RWPE2 (cell line): ENCODE measurements at regions not wholly inside any gene's neighbourhood (a gene's known extent, or its start where the extent isn't known, plus 50 kb on each side); places are given as distances from the start of the nearest gene placed in this dataset.

Experiments used
- ATAC-seq: fragments of 200-7000 bp; cut with Tn5 transposase; 3 replicates; pipeline ENCODE4 v1.9.1; 2021; ENCODE audit warnings: low read depth
- DNase-seq: peaks from one replicate; pipeline ENCODE4 v3.0.0-alpha.2; 2020; ENCODE audit warnings: low spot score
- H3K27ac ChIP-seq: fragments of 450-650 bp; 2 replicates; pipeline ENCODE4 v1.5.1; 2017; ENCODE audit warnings: mild to moderate bottlenecking; ENCODE audit not compliant: poor library complexity, severe bottlenecking
- H3K27me3 ChIP-seq: fragments of 250-450 bp; sonication (Bioruptor Pico); 2 replicates; pipeline ENCODE4 v1.5.1; 2021; ENCODE audit warnings: mild to moderate bottlenecking, moderate library complexity; ENCODE audit not compliant: insufficient read depth, poor library complexity, severe bottlenecking
- H3K36me3 ChIP-seq: fragments of 250-450 bp; sonication (Bioruptor Pico); 2 replicates; pipeline ENCODE4 v1.5.1; 2020; ENCODE audit warnings: low read depth, mild to moderate bottlenecking, moderate library complexity
- H3K4me1 ChIP-seq: fragments of 250-450 bp; sonication (Bioruptor Pico); 2 replicates; pipeline ENCODE4 v1.5.1; 2021; ENCODE audit warnings: mild to moderate bottlenecking, moderate library complexity; ENCODE audit not compliant: insufficient read depth, poor library complexity, severe bottlenecking
- H3K4me3 ChIP-seq: fragments of 250-450 bp; sonication (Bioruptor Pico); 2 replicates; pipeline ENCODE4 v1.5.1; 2021; ENCODE audit warnings: mild to moderate bottlenecking, moderate library complexity; ENCODE audit not compliant: severe bottlenecking
- H3K9me3 ChIP-seq: fragments of 250-450 bp; sonication (Bioruptor Pico); 2 replicates; pipeline ENCODE4 v1.5.1; 2021; ENCODE audit warnings: mild to moderate bottlenecking, moderate library complexity; ENCODE audit not compliant: severe bottlenecking
- CTCF ChIP-seq: fragments of 450-650 bp; IDR thresholded peaks from one replicate; pipeline ENCODE4 v1.5.1; 2017; ENCODE audit warnings: mild to moderate bottlenecking, moderate library complexity; ENCODE audit not compliant: poor library complexity, severe bottlenecking

- DNase-seq, result no peak
- no peaks in the 10 kb centered on the region for H3K36me3 ChIP-seq
- no peak for ATAC-seq
- no peak overlapping the region for H3K27ac ChIP-seq
- no peaks in the 10 kb centered on the region for H3K9me3 ChIP-seq
- H3K4me1 ChIP-seq, result peaks cover 3% of the 10 kb centered on the region
- H3K27me3 ChIP-seq, result no peaks in the 10 kb centered on the region
- H3K4me3 ChIP-seq, result no peak overlapping the region
- TF ChIP-seq CTCF, result no peak
Observed at GRCh38 chr6:115612216-115612615, 448.5 kb downstream of the FRK start.

GRCh38 chr6:115610696-115611095 lies 450.0 kb downstream of the FRK start:
- ATAC-seq (no peak), DNase-seq (no peak)
- Histone ChIP-seq H3K4me3 (no peak overlapping the region), H3K27me3 (no peaks in the 10 kb centered on the region), H3K4me1 (peaks cover 3% of the 10 kb centered on the region), H3K36me3 (no peaks in the 10 kb centered on the region), H3K27ac (no peak overlapping the region), H3K9me3 (no peaks in the 10 kb centered on the region)
- TF ChIP-seq CTCF, result no peak

GRCh38 chr6:115609111-115609510 lies 451.6 kb downstream of the FRK start:
- peaks cover 3% of the 10 kb centered on the region for H3K4me1 ChIP-seq

GRCh38 chr6:115602466-115602865 lies 458.2 kb downstream of the FRK start:
- Histone ChIP-seq H3K27me3 (peaks cover 7% of the 10 kb centered on the region), H3K4me1 (no peaks in the 10 kb centered on the region), H3K9me3 (no peaks in the 10 kb centered on the region), H3K27ac (no peak overlapping the region), H3K4me3 (no peak overlapping the region), H3K36me3 (no peaks in the 10 kb centered on the region)
- TF ChIP-seq CTCF, result no peak
- DNase-seq, result no peak
- no peak for ATAC-seq

More at GRCh38 chr6:115609111-115609510, 451.6 kb downstream of the FRK start:
- Histone ChIP-seq H3K9me3 (no peaks in the 10 kb centered on the region), H3K27ac (no peak overlapping the region), H3K4me3 (no peak overlapping the region), H3K36me3 (no peaks in the 10 kb centered on the region), H3K27me3 (no peaks in the 10 kb centered on the region)
- TF ChIP-seq CTCF, result no peak
- ATAC-seq (no peak), DNase-seq (no peak)

GRCh38 chr6:115601509-115601908 lies 459.2 kb downstream of the FRK start:
- no peak for ATAC-seq
- no peak for DNase-seq
- TF ChIP-seq CTCF, result no peak
- Histone ChIP-seq H3K4me1 (no peaks in the 10 kb centered on the region), H3K27ac (no peak overlapping the region), H3K27me3 (peaks cover 7% of the 10 kb centered on the region), H3K36me3 (no peaks in the 10 kb centered on the region), H3K9me3 (no peaks in the 10 kb centered on the region), H3K4me3 (no peak overlapping the region)
